Hepatocyte (in vitro differentiated cells): ENCODE measurements at regions not wholly inside any gene's neighbourhood (a gene's known extent, or its start where the extent isn't known, plus 50 kb on each side); places are given as distances from the start of the nearest gene placed in this dataset.

Experiments
- DNase-seq: peaks from one replicate; pipeline ENCODE4 v3.0.0-alpha.2; 2016; ENCODE audit warnings: low spot score
- H2AFZ ChIP-seq: fragments of 200-600 bp; sonication (generic); 2 replicates; pipeline ENCODE4 v1.6.0; 2016; ENCODE audit warnings: antibody characterized with exemption, mild to moderate bottlenecking
- H3K27ac ChIP-seq: fragments of 200-600 bp; sonication (generic); 2 replicates; pipeline ENCODE4 v1.5.1; 2016; ENCODE audit warnings: mild to moderate bottlenecking
- H3K27me3 ChIP-seq: fragments of 200-600 bp; sonication (generic); 2 replicates; pipeline ENCODE4 v1.6.1; 2016
- H3K36me3 ChIP-seq: fragments of 200-600 bp; sonication (generic); replicated peaks from 2 replicates; pipeline ENCODE4 v1.5.1; 2016; ENCODE audit warnings: low read depth; ENCODE audit not compliant: insufficient read depth
- H3K4me1 ChIP-seq: fragments of 200-600 bp; sonication (generic); 2 replicates; pipeline ENCODE4 v1.5.1; 2016; ENCODE audit warnings: mild to moderate bottlenecking, moderate library complexity; ENCODE audit not compliant: insufficient read depth
- H3K4me2 ChIP-seq: fragments of 200-600 bp; sonication (generic); 2 replicates; pipeline ENCODE4 v1.6.0; 2016
- H3K4me3 ChIP-seq: fragments of 200-600 bp; sonication (generic); 2 replicates; pipeline ENCODE4 v1.5.1; 2016; ENCODE audit warnings: mild to moderate bottlenecking
- H3K79me2 ChIP-seq: fragments of 200-600 bp; sonication (generic); 2 replicates; pipeline ENCODE4 v1.6.0; 2017; ENCODE audit warnings: mild to moderate bottlenecking
- H3K9me2 ChIP-seq: fragments of 200-600 bp; sonication (generic); replicated peaks from 2 replicates; pipeline ENCODE4 v1.6.0; 2017; ENCODE audit warnings: mild to moderate bottlenecking; ENCODE audit not compliant: insufficient read depth
- H3K9me3 ChIP-seq: fragments of 200-600 bp; sonication (generic); 2 replicates; pipeline ENCODE4 v1.5.1; 2016; ENCODE audit warnings: low read depth, mild to moderate bottlenecking
- H4K20me1 ChIP-seq: fragments of 200-600 bp; sonication (generic); 2 replicates; pipeline ENCODE4 v1.6.0; 2016; ENCODE audit warnings: mild to moderate bottlenecking; ENCODE audit not compliant: insufficient read depth, poor library complexity, severe bottlenecking
- CTCF ChIP-seq: fragments of 200-600 bp; sonication (generic); IDR thresholded peaks from 2 replicates; pipeline ENCODE4 v1.5.1; 2016; ENCODE audit warnings: antibody characterized with exemption, mild to moderate bottlenecking; ENCODE audit not compliant: poor library complexity
- EZH2 ChIP-seq: fragments of 200-600 bp; sonication (generic); IDR thresholded peaks from 2 replicates; pipeline ENCODE4 v1.6.1; 2016; ENCODE audit warnings: antibody characterized with exemption, mild to moderate bottlenecking, borderline replicate concordance
- EZH2phosphoT487 ChIP-seq: fragments of 200-600 bp; sonication (generic); IDR thresholded peaks from one replicate; pipeline ENCODE4 v1.6.1; 2018; ENCODE audit warnings: antibody characterized with exemption, mild to moderate bottlenecking, low read depth, moderate library complexity; ENCODE audit not compliant: unreplicated experiment, severe bottlenecking
- WGBS: methylation state at CpG from one replicate; pipeline ENCODE4 v1.1.6; 2016; ENCODE audit warnings: low lambda C conversion rate; ENCODE audit errors: missing lambda C conversion rate; 5-methylcytosine and 5-hydroxymethylcytosine counted together

GRCh38 chr20:47934761-47935160 is 149.5 kb upstream of the SULF2 start:
- WGBS, result 86% methylated on average over 5 of the region's 5 CpGs
- H3K27me3 ChIP-seq, result peaks cover 6% of the 10 kb centered on the region
- H3K27ac ChIP-seq, result no peak overlapping the region
- H3K4me2 ChIP-seq, result no peak overlapping the region
- H3K36me3 ChIP-seq, result no peaks in the 10 kb centered on the region
- H3K9me2 ChIP-seq, result no peaks in the 10 kb centered on the region
- no peak for DNase-seq
- no peaks in the 10 kb centered on the region for H3K79me2 ChIP-seq
- no peak overlapping the region for H2AFZ ChIP-seq
- TF ChIP-seq EZH2phosphoT487, result no peak
- TF ChIP-seq CTCF, result no peak
- no peak for TF ChIP-seq EZH2
- no peaks in the 10 kb centered on the region for H3K9me3 ChIP-seq
- no peak overlapping the region for H3K4me3 ChIP-seq
- H3K4me1 ChIP-seq, result no peaks in the 10 kb centered on the region
- H4K20me1 ChIP-seq, result no peaks in the 10 kb centered on the region

GRCh38 chr20:47931443-47931842 is 146.2 kb upstream of the SULF2 start:
- WGBS, result 92% methylated on average over 7 of the region's 7 CpGs

GRCh38 chr20:47931002-47931401 is 145.7 kb upstream of the SULF2 start:
- TF ChIP-seq EZH2, result no peak
- no peak for TF ChIP-seq EZH2phosphoT487
- TF ChIP-seq CTCF, result no peak
- WGBS, result 94% methylated on average over 2 of the region's 2 CpGs
- Histone ChIP-seq H3K79me2 (no peaks in the 10 kb centered on the region), H3K4me2 (no peak overlapping the region), H2AFZ (no peak overlapping the region), H4K20me1 (no peaks in the 10 kb centered on the region), H3K4me3 (no peak overlapping the region), H3K36me3 (no peaks in the 10 kb centered on the region), H3K9me3 (no peaks in the 10 kb centered on the region), H3K27me3 (no peaks in the 10 kb centered on the region), H3K27ac (no peak overlapping the region), H3K4me1 (no peaks in the 10 kb centered on the region), H3K9me2 (no peaks in the 10 kb centered on the region)
- DNase-seq, result no peak

More at GRCh38 chr20:47931443-47931842, 146.2 kb upstream of the SULF2 start:
- Histone ChIP-seq H3K9me3 (no peaks in the 10 kb centered on the region), H2AFZ (no peak overlapping the region), H3K4me3 (no peak overlapping the region), H4K20me1 (no peaks in the 10 kb centered on the region), H3K79me2 (no peaks in the 10 kb centered on the region), H3K27me3 (peaks cover 2% of the 10 kb centered on the region), H3K4me2 (no peak overlapping the region), H3K9me2 (no peaks in the 10 kb centered on the region), H3K4me1 (no peaks in the 10 kb centered on the region), H3K36me3 (no peaks in the 10 kb centered on the region), H3K27ac (no peak overlapping the region)
- no peak for DNase-seq
- TF ChIP-seq CTCF (no peak), EZH2 (no peak), EZH2phosphoT487 (no peak)

GRCh38 chr20:47929368-47930115 is 144.3 kb upstream of the SULF2 start:
- Histone ChIP-seq H3K27me3 (no peaks in the 10 kb centered on the region), H3K9me3 (no peaks in the 10 kb centered on the region), H3K9me2 (no peaks in the 10 kb centered on the region), H3K4me2 (no peak overlapping the region), H3K79me2 (no peaks in the 10 kb centered on the region), H3K4me3 (no peak overlapping the region), H3K4me1 (no peaks in the 10 kb centered on the region), H3K36me3 (no peaks in the 10 kb centered on the region), H3K27ac (no peak overlapping the region), H2AFZ (no peak overlapping the region), H4K20me1 (no peaks in the 10 kb centered on the region)
- TF ChIP-seq EZH2phosphoT487 (no peak), EZH2 (no peak), CTCF (no peak)
- WGBS, result 72% methylated on average over 6 of the region's 6 CpGs
- no peak for DNase-seq
